Right ventricle myocardium superior (tissue), 1 donor: ENCODE measurements at regions not wholly inside any gene's neighbourhood (a gene's known extent, or its start where the extent isn't known, plus 50 kb on each side); places are given as distances from the start of the nearest gene placed in this dataset.
"Not testable (repeated sequence)": the region's sequence is repeated elsewhere in the genome, so short reads cannot be mapped to it uniquely, and the experiment has no call there.

Source experiments
- ATAC-seq: fragments of 200-7000 bp; cut with Tn5 transposase; one replicate; pipeline ENCODE4 v1.9.1; 2020; ENCODE audit warnings: mild to moderate bottlenecking; ENCODE audit not compliant: poor library complexity
- DNase-seq: peaks from one replicate; pipeline ENCODE4 v3.0.0-alpha.2; 2020
- intact Hi-C: fragments of 100-400 bp; cut with DNase I; formaldehyde crosslinking; loops from one replicate; pipeline ENCODE4 v1.11.2; 2022
- donor health status: DM: no; HTN: yes; CAD: no; lungs with severe emphysema.

DNA sequence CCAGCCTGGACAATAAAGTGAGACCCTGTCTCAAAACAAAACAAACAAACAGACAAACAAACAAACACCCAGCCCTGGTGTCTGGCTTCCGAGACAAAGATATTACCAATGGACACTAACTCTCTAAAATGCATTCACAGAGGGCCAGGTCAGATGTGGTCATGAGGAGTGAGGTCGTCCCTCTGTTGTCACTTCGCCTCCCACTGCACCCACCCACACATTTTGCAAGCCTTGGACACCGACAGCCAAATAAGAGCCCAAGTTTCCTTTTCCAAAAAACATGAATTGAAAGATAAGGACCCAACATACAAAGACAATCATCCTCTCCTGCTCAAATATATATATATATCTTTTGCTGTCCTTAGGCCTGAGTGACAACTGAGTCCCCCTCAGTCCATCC lies 319.9 kb downstream of the TSN start:
- no peak for ATAC-seq
- no peak for DNase-seq
- intact Hi-C loops: no loop called here

GRCh38 chr2:122077114-122077513 lies 321.7 kb downstream of the TSN start:
- ATAC-seq (no peak), DNase-seq (no peak)
- intact Hi-C loops: no loop called here

DNA sequence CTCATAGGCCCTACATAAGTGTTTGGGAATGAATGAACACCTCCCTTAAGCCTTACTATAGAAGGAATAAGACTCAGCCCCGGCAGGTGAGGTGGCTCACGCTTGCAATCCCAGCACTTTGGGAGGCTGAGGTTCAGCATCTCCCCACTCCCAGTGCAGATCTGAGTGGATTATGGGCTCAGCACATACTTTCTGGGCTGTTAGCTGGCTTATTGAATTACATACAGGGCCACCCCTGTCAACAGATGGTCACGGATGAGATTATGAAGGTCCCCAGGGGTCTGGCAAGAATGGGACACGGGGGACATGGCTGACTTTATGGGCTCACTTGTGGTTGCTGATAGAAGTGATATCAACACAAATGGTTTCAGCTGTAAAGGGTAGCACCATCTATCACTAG lies 322.3 kb downstream of the TSN start:
- ATAC-seq (no peak), DNase-seq (no peak)
- intact Hi-C loops: no loop called here

- DNase-seq (no peak), ATAC-seq (no peak)
- intact Hi-C loops: no loop called here
Observed at GRCh38 chr2:122078451-122078850, 323.0 kb downstream of the TSN start.

GRCh38 chr2:122079844-122080243 lies 324.4 kb downstream of the TSN start:
- ATAC-seq: no peak
- intact Hi-C loops: no loop called here
- DNase-seq: no peak

DNA sequence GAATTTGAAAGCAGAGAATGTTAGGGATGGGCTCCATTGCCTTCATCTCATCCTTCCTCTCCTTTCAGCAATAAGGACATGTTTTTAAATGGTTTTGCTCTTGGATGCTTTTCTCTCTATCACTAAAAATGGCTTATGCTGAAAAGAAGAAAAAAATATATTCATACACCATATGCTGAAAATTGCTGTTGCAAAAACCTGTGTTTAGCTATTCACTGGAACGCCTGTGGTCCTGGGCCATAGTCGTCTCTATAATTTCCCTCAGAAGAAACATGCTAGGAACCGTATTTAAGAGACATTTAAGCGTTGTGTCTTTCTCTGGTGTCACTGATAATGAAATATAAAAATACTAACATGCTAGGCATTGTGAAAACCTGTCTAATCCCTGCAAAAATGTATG lies 324.9 kb downstream of the TSN start:
- ATAC-seq (no peak), DNase-seq (no peak)
- intact Hi-C loops: no loop called here

- ATAC-seq (no peak), DNase-seq (no peak)
- intact Hi-C loops: no loop called here
Observed at GRCh38 chr2:122080871-122081270, 325.4 kb downstream of the TSN start.

DNA sequence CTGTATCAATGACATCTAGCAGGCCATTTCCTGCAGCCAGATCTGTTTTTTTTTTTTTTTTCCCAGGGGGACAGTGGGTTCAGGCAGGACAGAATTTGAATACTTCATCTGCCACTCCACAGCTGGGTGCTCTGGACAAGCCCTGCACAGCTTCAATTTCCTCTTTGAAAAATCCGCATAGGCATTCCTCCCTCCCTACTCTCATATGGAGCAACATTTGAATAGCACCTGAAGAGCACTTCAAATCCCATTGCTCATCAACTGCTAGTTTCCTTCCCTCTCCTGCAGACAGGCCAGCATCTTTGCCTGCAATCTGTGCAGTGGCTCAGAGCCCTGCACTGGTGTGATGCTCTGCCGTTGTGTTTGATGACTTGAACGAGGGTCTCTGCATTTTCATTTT lies 326.3 kb downstream of the TSN start:
- DNase-seq: no peak
- intact Hi-C loops: no loop called here
- no peak for ATAC-seq

GRCh38 chr2:122083256-122084048 lies 328.0 kb downstream of the TSN start:
- no peak for ATAC-seq
- DNase-seq: no peak
- intact Hi-C loops: no loop called here

- DNase-seq, intact Hi-C loops, ATAC-seq: not testable (repeated sequence)
Observed at GRCh38 chr2:122085672-122086071, 330.2 kb downstream of the TSN start.

DNA sequence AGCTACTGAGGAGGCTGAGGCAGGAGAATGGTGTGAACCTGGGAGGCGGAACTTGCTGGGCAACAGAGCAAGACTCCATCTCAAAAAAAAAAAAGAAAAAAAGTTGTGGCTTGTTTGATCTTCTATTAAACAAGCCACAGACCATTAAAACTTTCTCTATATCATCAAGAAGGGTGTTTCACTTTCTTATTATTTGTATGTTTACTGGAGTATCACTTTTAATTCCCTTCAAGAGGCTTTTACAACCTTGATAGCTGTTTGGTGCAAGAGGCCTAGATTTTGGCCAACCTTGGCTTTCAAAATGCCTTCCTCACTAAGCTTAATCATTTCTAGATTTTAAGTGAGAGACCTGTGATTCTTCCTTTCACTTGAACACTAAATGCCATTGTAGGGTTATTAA lies 339.1 kb downstream of the TSN start:
- ATAC-seq (no peak), DNase-seq (no peak)
- intact Hi-C loops: no loop called here

DNA sequence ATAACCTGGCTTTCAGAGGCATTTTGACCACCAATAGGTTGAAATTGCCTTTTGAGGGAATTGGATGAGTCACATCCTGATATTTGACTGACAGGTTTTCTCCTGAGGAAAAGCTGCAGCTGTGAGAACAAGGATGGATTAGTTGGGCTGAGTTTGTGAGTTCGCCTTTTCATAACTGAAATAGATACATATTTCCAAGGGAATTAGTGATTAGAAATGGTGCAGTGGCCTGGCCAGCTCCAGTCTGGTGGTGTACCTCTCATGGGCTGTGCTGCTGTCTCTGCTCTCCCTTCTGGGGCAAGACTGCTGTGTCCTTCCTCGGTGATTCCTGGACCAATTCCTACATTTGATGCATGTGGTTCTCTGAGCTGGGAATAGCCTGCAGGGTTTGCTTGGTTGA lies 341.3 kb downstream of the TSN start:
- no peak for ATAC-seq
- intact Hi-C loops: no loop called here
- DNase-seq: no peak

GRCh38 chr2:122098306-122098705 lies 342.9 kb downstream of the TSN start:
- DNase-seq: no peak
- intact Hi-C loops: no loop called here
- no peak for ATAC-seq

GRCh38 chr2:122100346-122100745 lies 344.9 kb downstream of the TSN start:
- intact Hi-C loops: no loop called here
- no peak for DNase-seq
- no peak for ATAC-seq

DNA sequence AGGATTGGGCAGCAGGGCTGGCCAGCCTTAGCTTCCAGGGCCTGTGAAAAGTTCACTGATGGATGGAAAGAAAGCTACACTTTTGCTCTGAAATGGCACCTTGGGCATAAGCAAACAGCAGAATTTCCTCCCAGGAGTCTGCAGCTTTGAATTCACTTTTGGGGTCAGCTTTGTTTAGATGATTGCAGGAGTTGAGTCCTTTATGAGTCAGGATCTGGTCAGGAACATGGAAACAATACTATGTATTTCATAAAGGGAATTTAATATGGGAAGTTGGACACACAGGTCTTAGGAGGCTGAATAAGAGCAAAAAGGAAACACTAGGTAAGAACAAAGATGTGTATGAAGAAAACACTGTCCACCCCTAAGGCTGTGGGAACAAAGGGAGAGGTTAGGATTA lies 345.3 kb downstream of the TSN start:
- intact Hi-C loops: no loop called here
- no peak for DNase-seq
- no peak for ATAC-seq

GRCh38 chr2:122101319-122101718 lies 345.9 kb downstream of the TSN start:
- ATAC-seq (no peak), DNase-seq (no peak)
- intact Hi-C loops: no loop called here

GRCh38 chr2:122105171-122105876 lies 349.9 kb downstream of the TSN start:
- ATAC-seq (no peak), DNase-seq (no peak)
- intact Hi-C loops: no loop called here

DNA sequence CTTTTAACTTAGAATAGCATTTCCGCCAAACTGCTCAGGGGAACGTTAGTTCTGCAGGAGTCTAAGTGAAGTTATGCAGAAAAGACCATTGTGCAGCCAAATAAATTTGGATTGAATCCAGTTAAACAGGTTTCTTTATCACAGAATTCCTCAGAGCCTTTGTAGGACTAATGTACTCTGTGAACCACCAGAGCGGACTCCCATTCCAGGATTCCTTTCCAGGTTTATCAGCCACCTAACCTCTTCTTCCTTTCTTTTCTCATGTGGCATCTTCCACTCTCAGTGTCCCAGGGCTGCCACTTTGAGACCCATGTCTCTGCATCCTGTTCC lies 350.4 kb downstream of the TSN start:
- ATAC-seq (no peak), DNase-seq (no peak)
- intact Hi-C loops: no loop called here

DNA sequence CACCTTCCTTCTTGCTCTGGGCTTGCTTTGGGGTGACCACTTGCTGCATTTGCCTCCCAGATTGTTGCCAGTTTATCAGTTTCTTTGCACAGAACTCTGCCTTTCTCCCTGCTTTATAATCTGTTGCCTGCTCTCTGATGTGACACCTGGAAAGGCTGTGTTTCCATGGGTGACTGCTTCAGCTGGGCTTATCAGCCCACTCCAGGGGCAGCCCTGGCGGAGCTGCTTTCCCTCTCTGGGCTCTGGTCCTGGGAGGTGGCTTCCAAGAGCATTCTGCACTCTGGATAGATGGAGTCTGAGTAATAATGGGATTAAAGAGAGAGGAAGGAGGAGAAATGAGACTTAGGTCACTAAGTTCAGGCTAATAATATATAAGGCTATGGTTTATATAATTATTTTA lies 352.7 kb downstream of the TSN start:
- intact Hi-C loops: no loop called here

GRCh38 chr2:122112216-122113005 lies 357.0 kb downstream of the TSN start:
- DNase-seq (no peak), ATAC-seq (no peak)
- intact Hi-C loops: no loop called here

More for the DNA sequence above, 352.7 kb downstream of the TSN start:
- DNase-seq: no peak
- no peak for ATAC-seq
